Panc1 (cell line): ENCODE measurements at regions not wholly inside any gene's neighbourhood (a gene's known extent, or its start where the extent isn't known, plus 50 kb on each side); places are given as distances from the start of the nearest gene placed in this dataset.

Experiments
- ATAC-seq: fragments of 200-7000 bp; cut with Tn5 transposase; 2 replicates; pipeline ENCODE4 v1.9.1; 2020; ENCODE audit warnings: mild to moderate bottlenecking, moderate library complexity
- BruUV-seq: library from RNA; stranded (reverse); fragments of 400-500 nt; replicated peaks from 2 replicates; lab custom pipeline; 2021; lab: Mats Ljungman, UMichigan
- CTCF ChIA-PET: fragments of 300-600 bp; sonication (Branson Sonifier 250); formaldehyde crosslinking; loops from one replicate; lab custom pipeline; 2022; ENCODE audit warnings: antibody characterized with exemption; lab: Charles Lee
- POLR2A ChIA-PET: fragments of 300-600 bp; sonication (Branson Sonifier 250); formaldehyde crosslinking; loops from one replicate; lab custom pipeline; 2022; ENCODE audit warnings: antibody characterized with exemption; lab: Charles Lee
- DNase-seq: peaks from one replicate; pipeline ENCODE4 v3.0.0-alpha.2; 2010; ENCODE audit warnings: low read depth, low spot score
- H3K27ac ChIP-seq: 2 replicates; pipeline ENCODE4 v1.5.1; 2011; ENCODE audit warnings: mild to moderate bottlenecking, low read length, inconsistent platforms
- H3K27me3 ChIP-seq: fragments of 200-500 bp; sonication (Bioruptor generic); 2 replicates; pipeline ENCODE4 v1.6.0; 2014; ENCODE audit warnings: low read length, inconsistent platforms; ENCODE audit not compliant: control insufficient read depth, insufficient read depth
- H3K36me3 ChIP-seq: fragments of 200-500 bp; sonication (Bioruptor generic); 2 replicates; pipeline ENCODE4 v1.5.1; 2014; ENCODE audit warnings: inconsistent platforms, mild to moderate bottlenecking, low read length, moderate library complexity; ENCODE audit not compliant: control insufficient read depth, insufficient read depth
- H3K4me1 ChIP-seq: 2 replicates; pipeline ENCODE4 v1.5.1; 2011; ENCODE audit warnings: inconsistent platforms, mild to moderate bottlenecking, low read length, moderate library complexity; ENCODE audit not compliant: control insufficient read depth, insufficient read depth
- H3K4me3 ChIP-seq, 2 experiments: 2 replicates each; pipeline ENCODE4 v1.5.1; 2011 to 2012; ENCODE audit warnings: low read depth in 2 of 2, low read length in 2 of 2, mild to moderate bottlenecking in 2 of 2, inconsistent platforms in 1 of 2, moderate library complexity in 1 of 2
- H3K9me3 ChIP-seq: fragments of 200-500 bp; sonication (Bioruptor generic); 2 replicates; pipeline ENCODE4 v1.5.1; 2014; ENCODE audit warnings: low read depth, mild to moderate bottlenecking, inconsistent platforms, low read length, moderate library complexity; ENCODE audit not compliant: control insufficient read depth, insufficient read depth
- POLR2AphosphoS5 ChIP-seq: IDR thresholded peaks from 2 replicates; pipeline ENCODE4 v1.6.1; 2012; ENCODE audit warnings: mild to moderate bottlenecking, low read depth, low read length, moderate library complexity
- SIN3A ChIP-seq: IDR thresholded peaks from 2 replicates; pipeline ENCODE4 v1.6.1; 2012; ENCODE audit warnings: low read depth, mild to moderate bottlenecking, low read length, moderate library complexity, borderline replicate concordance; ENCODE audit not compliant: insufficient read depth
- TCF7L2 ChIP-seq: IDR thresholded peaks from 2 replicates; pipeline ENCODE4 v1.6.1; 2011; ENCODE audit warnings: mild to moderate bottlenecking, low read depth, low read length, inconsistent platforms
- in situ Hi-C: cut with HindIII; loops from 2 replicates; pipeline ENCODE4 v1.10.0; 2016; ENCODE audit warnings: low sequenced_read_pairs, low pct_unique_long_range_greater_than_20kb
- intact Hi-C: fragments of 100-400 bp; cut with micrococcal nuclease; formaldehyde crosslinking; loops from one replicate; pipeline ENCODE4 v1.10.0; 2022; ENCODE audit not compliant: unreplicated experiment
- TF ChIP-seq, protein P1 (sequence below), 2 experiments: IDR thresholded peaks; 2 replicates each; pipeline ENCODE4 v1.6.1; 2011 to 2012; ENCODE audit warnings: low read depth in 2 of 2, control low read depth in 1 of 2, low read length in 1 of 2, mild to moderate bottlenecking in 1 of 2, moderate library complexity in 1 of 2; ENCODE audit not compliant: insufficient read depth in 1 of 2
- TF ChIP-seq, protein P2 (sequence below): fragments of 450-650 bp; IDR thresholded peaks from 2 replicates; pipeline ENCODE4 v1.5.1; 2017; ENCODE audit warnings: mild to moderate bottlenecking

DNA sequence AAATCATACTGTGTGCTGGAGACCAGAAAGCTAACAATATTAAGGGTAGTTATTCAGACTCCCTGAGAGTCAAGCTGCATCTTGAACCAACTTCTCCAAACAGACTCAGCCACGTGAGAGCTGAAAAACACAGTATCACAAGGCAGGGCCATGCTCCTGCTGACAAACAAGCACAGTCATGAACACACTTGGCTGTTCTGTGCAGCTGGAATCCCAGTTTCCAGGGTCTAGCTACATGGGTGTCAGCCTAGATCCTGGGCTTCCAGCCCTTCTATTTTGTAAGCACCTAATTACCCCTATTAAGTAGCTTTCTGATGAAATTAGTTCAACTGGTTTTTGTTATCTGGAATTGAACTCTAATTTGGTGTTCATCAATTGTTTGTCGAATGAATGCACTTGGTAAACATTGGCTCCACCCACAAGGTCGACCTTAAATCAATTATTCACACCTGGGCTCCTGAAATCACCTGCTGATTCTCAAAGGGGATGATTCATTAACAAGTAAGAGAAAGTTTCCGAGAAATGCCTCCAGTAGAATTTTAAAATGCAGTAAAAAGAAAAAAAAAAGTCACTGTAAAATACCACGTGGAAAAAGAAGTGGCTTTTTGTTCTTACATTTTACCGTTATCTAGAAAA, 179.3 kb downstream of the ZC3H11B start:
- Histone ChIP-seq H3K4me3 (no peak overlapping the region), H3K9me3 (no peaks in the 10 kb centered on the region), H3K27ac (no peak overlapping the region), H3K36me3 (no peaks in the 10 kb centered on the region), H3K27me3 (no peaks in the 10 kb centered on the region), H3K4me1 (no peaks in the 10 kb centered on the region)
- TF ChIP-seq, protein P1, sequence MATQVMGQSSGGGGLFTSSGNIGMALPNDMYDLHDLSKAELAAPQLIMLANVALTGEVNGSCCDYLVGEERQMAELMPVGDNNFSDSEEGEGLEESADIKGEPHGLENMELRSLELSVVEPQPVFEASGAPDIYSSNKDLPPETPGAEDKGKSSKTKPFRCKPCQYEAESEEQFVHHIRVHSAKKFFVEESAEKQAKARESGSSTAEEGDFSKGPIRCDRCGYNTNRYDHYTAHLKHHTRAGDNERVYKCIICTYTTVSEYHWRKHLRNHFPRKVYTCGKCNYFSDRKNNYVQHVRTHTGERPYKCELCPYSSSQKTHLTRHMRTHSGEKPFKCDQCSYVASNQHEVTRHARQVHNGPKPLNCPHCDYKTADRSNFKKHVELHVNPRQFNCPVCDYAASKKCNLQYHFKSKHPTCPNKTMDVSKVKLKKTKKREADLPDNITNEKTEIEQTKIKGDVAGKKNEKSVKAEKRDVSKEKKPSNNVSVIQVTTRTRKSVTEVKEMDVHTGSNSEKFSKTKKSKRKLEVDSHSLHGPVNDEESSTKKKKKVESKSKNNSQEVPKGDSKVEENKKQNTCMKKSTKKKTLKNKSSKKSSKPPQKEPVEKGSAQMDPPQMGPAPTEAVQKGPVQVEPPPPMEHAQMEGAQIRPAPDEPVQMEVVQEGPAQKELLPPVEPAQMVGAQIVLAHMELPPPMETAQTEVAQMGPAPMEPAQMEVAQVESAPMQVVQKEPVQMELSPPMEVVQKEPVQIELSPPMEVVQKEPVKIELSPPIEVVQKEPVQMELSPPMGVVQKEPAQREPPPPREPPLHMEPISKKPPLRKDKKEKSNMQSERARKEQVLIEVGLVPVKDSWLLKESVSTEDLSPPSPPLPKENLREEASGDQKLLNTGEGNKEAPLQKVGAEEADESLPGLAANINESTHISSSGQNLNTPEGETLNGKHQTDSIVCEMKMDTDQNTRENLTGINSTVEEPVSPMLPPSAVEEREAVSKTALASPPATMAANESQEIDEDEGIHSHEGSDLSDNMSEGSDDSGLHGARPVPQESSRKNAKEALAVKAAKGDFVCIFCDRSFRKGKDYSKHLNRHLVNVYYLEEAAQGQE (IDR thresholded peaks at IDR 0.05; ENCODE audit: insufficient read depth in 1 of 2, low read depth in 2 of 2, low read length in 1 of 2), result no peak
- TF ChIP-seq POLR2AphosphoS5 (no peak), SIN3A (no peak), TCF7L2 (no peak)
- TF ChIP-seq, protein P2, sequence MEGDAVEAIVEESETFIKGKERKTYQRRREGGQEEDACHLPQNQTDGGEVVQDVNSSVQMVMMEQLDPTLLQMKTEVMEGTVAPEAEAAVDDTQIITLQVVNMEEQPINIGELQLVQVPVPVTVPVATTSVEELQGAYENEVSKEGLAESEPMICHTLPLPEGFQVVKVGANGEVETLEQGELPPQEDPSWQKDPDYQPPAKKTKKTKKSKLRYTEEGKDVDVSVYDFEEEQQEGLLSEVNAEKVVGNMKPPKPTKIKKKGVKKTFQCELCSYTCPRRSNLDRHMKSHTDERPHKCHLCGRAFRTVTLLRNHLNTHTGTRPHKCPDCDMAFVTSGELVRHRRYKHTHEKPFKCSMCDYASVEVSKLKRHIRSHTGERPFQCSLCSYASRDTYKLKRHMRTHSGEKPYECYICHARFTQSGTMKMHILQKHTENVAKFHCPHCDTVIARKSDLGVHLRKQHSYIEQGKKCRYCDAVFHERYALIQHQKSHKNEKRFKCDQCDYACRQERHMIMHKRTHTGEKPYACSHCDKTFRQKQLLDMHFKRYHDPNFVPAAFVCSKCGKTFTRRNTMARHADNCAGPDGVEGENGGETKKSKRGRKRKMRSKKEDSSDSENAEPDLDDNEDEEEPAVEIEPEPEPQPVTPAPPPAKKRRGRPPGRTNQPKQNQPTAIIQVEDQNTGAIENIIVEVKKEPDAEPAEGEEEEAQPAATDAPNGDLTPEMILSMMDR, result no peak
- no peak for DNase-seq
- ChIA-PET CTCF (no interaction called here), POLR2A (no interaction called here)
- intact Hi-C loops (no loop called here), in situ Hi-C loops (no loop called here)
- no peak for ATAC-seq
- BruUV-seq, result no TSS peak

DNA sequence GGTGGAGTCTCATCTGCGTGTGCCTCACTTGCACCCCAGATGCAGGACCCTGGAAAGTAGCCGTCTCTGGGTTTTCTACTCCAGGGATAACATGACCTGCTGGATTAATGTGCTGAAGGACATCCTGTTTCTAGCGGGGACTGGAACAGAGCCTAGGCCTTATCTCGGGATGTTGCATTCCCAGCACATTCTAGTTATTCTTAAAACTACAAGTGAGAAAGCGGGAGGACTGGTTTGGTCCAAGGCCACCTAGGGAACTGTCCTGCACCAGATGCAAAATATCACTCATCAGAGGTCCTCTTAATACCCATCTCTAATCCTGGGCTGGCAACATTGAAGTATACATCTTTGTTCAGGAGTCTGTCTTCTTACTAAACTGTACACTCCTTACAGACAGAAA, 179.9 kb downstream of the ZC3H11B start:
- no peak overlapping the region for H3K27ac ChIP-seq
- BruUV-seq, result no TSS peak
- no peak overlapping the region for H3K4me3 ChIP-seq
- in situ Hi-C loops, result no loop called here
- no peaks in the 10 kb centered on the region for H3K27me3 ChIP-seq
- TF ChIP-seq, protein P2, result no peak
- TF ChIP-seq, protein P1 (IDR thresholded peaks at IDR 0.05; ENCODE audit: insufficient read depth in 1 of 2, low read depth in 2 of 2, low read length in 1 of 2), result no peak
- TF ChIP-seq SIN3A (no peak), TCF7L2 (no peak), POLR2AphosphoS5 (no peak)
- no peaks in the 10 kb centered on the region for H3K9me3 ChIP-seq
- H3K36me3 ChIP-seq, result no peaks in the 10 kb centered on the region
- intact Hi-C loops, result no loop called here
- no peak for DNase-seq
- CTCF ChIA-PET, result no interaction called here
- POLR2A ChIA-PET, result no interaction called here
- no peak for ATAC-seq
- no peaks in the 10 kb centered on the region for H3K4me1 ChIP-seq
